Thoracic aorta (tissue), 2 donors: ENCODE measurements at regions not wholly inside any gene's neighbourhood (a gene's known extent, or its start where the extent isn't known, plus 50 kb on each side); places are given as distances from the start of the nearest gene placed in this dataset.

Experiments
- ATAC-seq: fragments of 150-250 bp; one replicate; pipeline ENCODE4 v1.8.0; 2017; ENCODE audit warnings: low read depth; ENCODE audit not compliant: insufficient number of reproducible peaks, low FRiP score
- DNase-seq: peaks from one replicate; pipeline ENCODE4 v3.0.0-alpha.2; 2020; ENCODE audit warnings: low spot score
- H3K27ac ChIP-seq, 2 donors: fragments of 200-600 bp; sonication (generic); 1 replicate in 1 of 2; 2 replicates in 1 of 2; pipeline ENCODE4 v1.5.1; 2016; ENCODE audit warnings: mild to moderate bottlenecking in 2 of 2, moderate library complexity in 2 of 2
- H3K27me3 ChIP-seq: fragments of 200-600 bp; sonication (generic); replicated peaks from 2 replicates; pipeline ENCODE4 v1.6.0; 2016; ENCODE audit warnings: mild to moderate bottlenecking; ENCODE audit not compliant: insufficient read depth
- H3K36me3 ChIP-seq: fragments of 200-600 bp; sonication (generic); one replicate; pipeline ENCODE4 v1.5.1; 2016
- H3K4me1 ChIP-seq, 2 donors: fragments of 200-600 bp; sonication (generic); 1 replicate in 1 of 2; 2 replicates in 1 of 2; pipeline versions ENCODE4 v1.5.1 to v1.6.0; 2016; ENCODE audit warnings: low read depth in 2 of 2, mild to moderate bottlenecking in 1 of 2; ENCODE audit not compliant: control insufficient read depth in 1 of 2
- H3K4me3 ChIP-seq: fragments of 200-600 bp; sonication (generic); 2 replicates; pipeline ENCODE4 v1.5.1; 2016; ENCODE audit warnings: mild to moderate bottlenecking
- H3K9me3 ChIP-seq: fragments of 200-600 bp; sonication (generic); 2 replicates; pipeline ENCODE4 v1.5.1; 2016
- CTCF ChIP-seq: fragments of 200-600 bp; sonication (generic); IDR thresholded peaks from one replicate; pipeline ENCODE4 v1.5.1; 2019; ENCODE audit warnings: antibody characterized with exemption

GRCh38 chr1:10890491-10891071, 94.1 kb upstream of the CASZ1 start:
- Histone ChIP-seq H3K27me3 (no peaks in the 10 kb centered on the region), H3K9me3 (no peaks in the 10 kb centered on the region), H3K4me1 (peaks cover 0 to 4% of the 10 kb centered on the region in 2 donors), H3K36me3 (no peaks in the 10 kb centered on the region), H3K27ac (no peak overlapping the region), H3K4me3 (no peak overlapping the region)
- no peak for ATAC-seq
- no peak for DNase-seq
- no peak for TF ChIP-seq CTCF

- H3K27me3 ChIP-seq: no peaks in the 10 kb centered on the region
- no peak for ATAC-seq
These were observed 94.6 kb upstream of the CASZ1 start for GRCh38 chr1:10891091-10891490.

GRCh38 chr1:10892138-10893065, 96.0 kb upstream of the CASZ1 start:
- Histone ChIP-seq H3K4me3 (no peak overlapping the region), H3K36me3 (no peaks in the 10 kb centered on the region), H3K27me3 (no peaks in the 10 kb centered on the region), H3K27ac (no peak overlapping the region), H3K4me1 (peaks cover 0 to 4% of the 10 kb centered on the region in 2 donors), H3K9me3 (no peaks in the 10 kb centered on the region)
- no peak for ATAC-seq
- no peak for DNase-seq
- no peak for TF ChIP-seq CTCF

More at GRCh38 chr1:10891091-10891490, 94.6 kb upstream of the CASZ1 start:
- Histone ChIP-seq H3K9me3 (no peaks in the 10 kb centered on the region), H3K4me3 (no peak overlapping the region), H3K36me3 (no peaks in the 10 kb centered on the region), H3K27ac (no peak overlapping the region), H3K4me1 (peaks cover 0 to 4% of the 10 kb centered on the region in 2 donors)
- no peak for DNase-seq
- TF ChIP-seq CTCF: no peak

GRCh38 chr1:10895621-10896020, 99.2 kb upstream of the CASZ1 start:
- H3K9me3 ChIP-seq: no peaks in the 10 kb centered on the region
- no peaks in the 10 kb centered on the region for H3K4me1 ChIP-seq
- TF ChIP-seq CTCF: no peak
- ATAC-seq: no peak
- no peak overlapping the region for H3K4me3 ChIP-seq
- no peaks in the 10 kb centered on the region for H3K36me3 ChIP-seq
- no peak overlapping the region for H3K27ac ChIP-seq
- DNase-seq: no peak
- H3K27me3 ChIP-seq: no peaks in the 10 kb centered on the region

GRCh38 chr1:10896673-10897072, 100.2 kb upstream of the CASZ1 start:
- no peak overlapping the region for H3K27ac ChIP-seq
- no peaks in the 10 kb centered on the region for H3K9me3 ChIP-seq
- H3K36me3 ChIP-seq: no peaks in the 10 kb centered on the region
- H3K27me3 ChIP-seq: no peaks in the 10 kb centered on the region
- no peak overlapping the region for H3K4me3 ChIP-seq
- no peak for ATAC-seq
- no peak for TF ChIP-seq CTCF
- no peak for DNase-seq
- peaks cover 0 to 7% of the 10 kb centered on the region in 2 donors for H3K4me1 ChIP-seq
